Activated T-helper 1 cell treated with Interleukin-2 at 50 U/mL for 16 hours (primary cell): ENCODE measurements at regions not wholly inside any gene's neighbourhood (a gene's known extent, or its start where the extent isn't known, plus 50 kb on each side); places are given as distances from the start of the nearest gene placed in this dataset.

ENCODE experiments used
- DNase-seq: peaks from one replicate; pipeline ENCODE4 v3.0.0-alpha.2; 2020; ENCODE audit warnings: low read depth

DNA sequence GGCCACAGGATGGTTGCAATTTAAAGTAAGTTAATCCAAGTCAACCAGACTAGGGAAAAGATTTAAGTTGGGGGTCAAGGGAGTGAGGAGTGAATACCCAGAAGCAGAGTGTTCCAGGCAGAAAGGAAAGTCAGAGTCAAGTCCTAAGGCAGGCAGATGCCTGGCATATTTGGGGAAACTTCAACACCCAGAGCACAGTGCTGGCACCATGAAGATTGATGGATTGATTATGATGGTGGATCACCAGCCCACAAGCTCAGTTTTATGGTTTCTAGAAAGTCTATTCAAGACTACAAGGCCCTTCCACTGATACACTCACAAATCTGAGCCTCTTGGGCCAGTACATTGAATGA is 100.1 kb upstream of the DUSP10 start:
- DNase-seq: no peak

DNA sequence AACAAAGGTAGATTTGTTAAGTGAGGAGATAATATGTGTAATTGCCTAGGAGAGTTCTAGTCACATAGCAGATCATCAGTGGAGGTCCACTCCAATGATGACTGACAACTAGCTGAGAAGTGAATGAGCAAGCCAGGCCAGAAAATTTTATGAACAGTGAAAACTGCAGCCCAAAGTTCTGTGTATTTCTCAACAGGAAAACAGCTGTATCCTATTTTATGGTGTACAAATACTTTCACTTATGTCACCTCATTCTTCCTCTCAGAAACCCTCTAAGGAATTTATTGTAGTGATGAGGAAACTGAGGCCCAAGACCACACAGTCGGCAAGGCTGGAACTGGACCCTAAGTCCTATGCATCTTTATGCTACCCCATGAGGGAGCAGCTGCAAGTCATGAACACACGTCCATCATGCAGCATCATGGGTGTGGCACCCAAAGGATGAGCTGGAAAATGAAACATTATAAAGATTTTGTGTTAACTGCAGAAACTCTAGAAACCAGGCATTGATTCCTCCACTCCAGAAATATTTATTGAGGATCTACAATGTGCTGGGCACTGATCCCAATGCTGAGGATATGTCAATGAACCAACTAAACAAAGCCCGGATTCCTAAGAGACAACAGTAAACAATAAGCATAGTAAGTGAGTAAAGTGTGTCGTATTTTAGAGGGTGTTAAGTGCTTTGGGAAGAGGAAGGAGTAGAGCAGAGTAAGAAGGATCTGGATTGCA is 99.5 kb upstream of the DUSP10 start:
- DNase-seq: no peak

DNA sequence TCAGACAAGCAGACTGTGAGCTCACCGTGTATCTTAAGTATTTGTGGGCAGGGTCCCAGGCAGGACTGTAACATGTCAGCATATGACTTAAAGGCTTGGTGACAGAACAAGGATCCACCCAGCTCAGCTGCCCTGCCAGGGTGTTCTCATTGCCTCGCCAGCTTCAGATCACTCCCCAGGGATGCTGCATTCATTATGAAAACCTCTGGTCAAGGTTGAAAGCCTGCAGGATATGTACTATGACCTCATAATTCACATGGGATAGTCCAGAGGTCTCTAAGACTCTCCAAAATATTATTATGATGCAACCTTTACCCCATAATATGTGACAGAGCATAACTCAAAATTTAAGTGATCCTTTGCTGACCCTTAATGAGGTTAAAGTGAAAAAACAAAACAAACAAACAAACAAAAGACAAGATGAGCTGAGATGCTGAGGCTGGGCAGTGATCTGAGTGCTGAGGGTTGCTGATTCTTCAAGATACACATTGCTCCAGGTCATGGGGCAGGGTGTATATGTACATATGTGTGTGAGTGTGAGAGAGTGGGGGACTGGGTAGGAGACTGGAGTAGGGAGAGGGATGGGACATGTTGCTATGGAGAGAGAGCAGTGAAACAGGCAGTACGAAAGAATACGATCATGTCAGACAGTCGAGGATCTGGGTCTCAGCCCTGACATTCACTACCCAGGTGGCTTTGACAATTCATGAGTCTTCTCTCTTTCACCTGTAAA is 98.8 kb upstream of the DUSP10 start:
- no peak for DNase-seq

DNA sequence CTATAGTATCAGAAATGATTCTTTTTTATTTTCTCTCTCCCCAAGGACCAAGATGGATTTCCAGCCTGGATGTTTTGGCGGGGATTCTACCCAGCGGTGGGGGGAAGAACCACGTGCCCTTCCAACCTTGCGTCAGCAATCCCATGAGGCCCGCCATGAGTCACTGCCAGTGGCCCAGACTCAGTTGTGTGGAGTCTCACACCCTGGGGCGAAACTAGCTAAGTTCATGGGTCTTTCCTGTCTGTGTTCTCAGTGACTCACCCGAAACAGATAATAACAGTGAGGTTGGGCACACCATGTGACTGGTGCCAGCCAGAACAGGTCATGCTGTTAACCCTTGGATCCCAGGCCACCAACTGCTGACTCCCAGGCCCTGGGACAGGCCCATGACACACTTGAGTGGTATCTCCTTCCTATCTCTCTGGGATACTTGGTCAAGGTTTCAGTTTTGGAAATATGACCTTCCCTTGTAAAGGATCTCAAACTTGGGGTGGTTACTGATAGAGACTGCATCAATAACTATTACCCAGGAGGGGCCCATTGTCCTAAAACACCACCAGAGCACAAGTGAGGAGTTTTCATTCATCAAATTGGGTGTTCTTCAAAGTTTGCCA is 98.0 kb upstream of the DUSP10 start:
- peak; percentile 44 for DNase-seq

DNA sequence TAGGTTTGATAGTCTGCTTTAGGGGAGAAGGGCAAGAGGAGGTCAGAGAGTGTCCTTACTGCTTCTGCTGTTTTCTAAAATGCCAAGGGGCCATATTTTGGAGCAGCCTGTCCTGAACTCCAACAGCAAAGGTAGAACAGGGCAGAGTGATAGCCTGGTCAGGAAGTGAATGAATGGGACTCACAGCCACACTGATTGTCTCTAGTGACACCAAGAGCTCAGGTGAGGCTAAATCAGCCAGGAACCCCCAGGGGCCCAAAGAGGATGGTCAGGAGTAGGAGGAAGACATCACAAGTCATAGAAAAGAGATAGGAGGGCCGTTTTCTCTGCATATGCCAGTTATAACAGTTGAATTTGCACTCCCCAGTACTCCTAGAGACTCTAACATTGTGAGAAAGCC is 97.4 kb upstream of the DUSP10 start:
- DNase-seq: no peak

DNA sequence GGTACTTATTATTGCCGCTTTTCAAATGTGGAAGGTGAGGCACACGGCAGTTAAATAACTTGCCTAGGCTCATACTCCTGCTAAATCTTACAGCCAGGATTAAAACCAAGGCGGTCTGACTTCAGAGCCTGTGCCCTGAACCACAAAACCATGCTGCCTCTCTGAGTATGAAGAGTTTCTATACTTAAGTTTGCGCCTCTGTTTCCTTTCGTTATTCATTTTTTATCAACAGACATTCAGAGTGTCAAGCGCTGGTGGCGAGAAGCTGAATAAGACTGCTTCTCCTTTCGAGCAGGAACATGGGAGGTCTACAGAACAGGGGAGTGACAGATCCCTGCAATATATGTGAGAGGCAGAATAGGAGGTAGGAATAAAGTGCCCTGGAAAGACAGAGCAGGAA is 96.0 kb upstream of the DUSP10 start:
- DNase-seq: no peak

DNA sequence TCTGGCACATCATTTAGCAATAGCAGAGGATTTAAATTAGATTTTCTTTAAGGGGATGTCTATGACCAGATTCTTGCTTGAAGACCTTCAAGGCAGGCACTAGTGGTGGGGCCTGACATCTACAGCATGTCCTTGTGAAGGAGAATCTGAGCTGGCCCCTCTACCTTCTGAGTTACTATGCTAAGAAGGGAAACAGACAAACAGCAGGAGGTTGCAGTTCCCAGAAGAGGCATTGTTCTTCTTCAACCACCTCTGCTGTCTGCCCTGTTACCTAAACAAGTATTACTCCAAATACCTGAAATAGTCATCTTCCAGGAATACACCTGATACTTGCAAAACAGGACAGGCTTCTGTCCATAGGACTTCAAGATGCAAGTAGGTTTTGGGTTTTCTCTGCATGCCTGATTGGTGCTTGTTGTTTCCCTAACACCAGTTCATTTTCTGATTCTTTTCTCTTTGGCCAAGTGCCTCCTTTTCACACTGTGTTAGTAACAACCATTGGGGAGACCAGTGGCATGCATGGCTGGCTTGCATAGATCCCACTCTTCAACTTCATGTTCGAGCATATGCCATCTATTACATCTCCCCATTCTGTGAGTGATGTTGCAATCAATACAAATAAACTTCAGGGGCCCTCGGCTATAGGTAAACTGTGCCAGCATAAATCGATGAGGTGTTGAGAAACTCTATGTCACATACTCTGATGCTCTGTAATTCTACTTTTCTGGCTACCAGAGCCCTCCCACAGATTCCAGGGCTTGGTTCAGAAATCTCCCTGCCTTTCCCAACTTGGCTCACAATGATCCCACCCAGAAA is 93.0 kb upstream of the DUSP10 start:
- no peak for DNase-seq

DNA sequence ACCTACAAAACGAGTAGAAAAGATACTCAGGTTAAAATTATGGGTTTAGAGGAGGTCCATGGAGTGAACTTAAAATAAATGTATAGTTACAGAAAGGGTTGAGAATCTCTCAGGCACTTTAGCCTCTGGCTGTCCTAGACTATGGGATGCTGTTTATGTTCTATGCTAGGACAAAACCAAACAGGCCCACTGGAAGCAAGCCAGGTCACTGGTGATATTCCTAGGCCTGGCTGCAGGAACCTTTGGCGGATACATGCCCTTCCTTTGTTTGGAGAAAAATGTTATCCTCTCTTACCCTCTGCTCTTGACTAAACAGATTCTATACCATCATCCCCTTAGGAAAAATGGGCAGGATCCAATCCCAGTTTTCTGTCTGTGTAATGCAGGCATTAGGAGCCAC is 90.7 kb upstream of the DUSP10 start:
- no peak for DNase-seq

DNA sequence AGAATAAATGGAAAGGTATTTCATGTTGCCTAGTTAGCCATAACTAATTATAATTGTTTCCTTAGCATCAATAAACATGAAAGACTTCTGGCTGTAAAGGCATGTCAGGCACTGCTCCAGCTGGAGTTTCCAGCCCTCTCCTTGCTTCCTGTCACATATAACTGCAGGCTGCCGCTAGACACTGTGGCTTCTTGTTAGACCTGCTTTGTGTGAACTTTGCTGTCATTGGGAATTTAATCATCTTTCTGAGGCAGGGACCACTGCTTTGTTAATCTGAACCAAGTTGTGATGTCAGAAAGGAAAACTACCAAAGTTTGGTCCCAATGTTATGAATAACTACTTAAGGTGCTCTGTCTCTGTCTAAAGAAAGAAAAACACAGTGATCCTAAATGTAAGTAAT is 90.3 kb upstream of the DUSP10 start:
- no peak for DNase-seq

DNA sequence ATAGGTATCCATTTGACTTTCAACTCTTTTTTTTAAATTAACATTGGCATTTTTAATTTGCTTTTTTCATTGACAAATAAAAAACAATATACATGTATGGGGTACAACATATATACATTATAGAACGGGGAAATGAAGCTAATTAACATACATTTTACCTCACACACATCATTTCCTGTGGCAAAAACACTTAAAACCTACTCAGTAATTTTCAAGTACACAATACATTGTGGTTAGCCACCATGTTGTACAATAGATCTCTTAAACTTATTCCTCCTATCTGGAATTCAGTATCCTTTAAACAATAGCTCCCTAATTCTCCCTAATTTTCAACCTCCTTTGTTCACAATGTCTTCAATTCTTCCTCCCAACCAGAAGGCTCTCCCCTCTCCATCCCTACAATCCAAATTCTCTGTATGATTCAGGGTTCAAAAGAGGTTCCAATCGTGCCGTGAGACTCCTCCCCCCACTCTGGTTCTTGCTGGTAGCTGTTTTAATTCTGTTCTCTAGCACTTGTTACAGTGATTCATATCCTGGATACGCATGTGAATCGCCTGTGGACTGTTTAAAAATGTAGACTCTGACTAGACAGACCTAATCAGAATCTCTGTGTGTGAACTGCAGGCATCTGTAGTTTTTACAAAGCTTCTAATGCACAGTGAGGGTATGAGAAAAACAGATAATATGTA is 87.6 kb upstream of the DUSP10 start:
- peak; percentile 14 for DNase-seq

DNA sequence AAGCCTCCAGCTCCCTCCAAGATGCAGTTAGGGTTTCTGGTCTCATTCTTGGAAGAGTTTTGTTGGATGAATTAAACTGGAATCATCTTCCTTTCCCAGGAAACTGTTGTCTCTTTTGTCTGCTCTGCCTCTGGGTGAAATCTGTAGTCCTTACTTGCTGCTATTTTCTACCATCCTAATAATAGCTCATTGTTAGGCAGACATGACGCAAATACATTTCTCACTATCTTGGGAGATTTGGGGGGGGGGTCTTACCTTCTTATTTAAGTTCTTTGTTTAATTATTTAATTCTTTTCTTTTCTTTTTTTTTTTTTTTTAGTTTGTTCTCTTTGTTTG is 85.4 kb upstream of the DUSP10 start:
- no peak for DNase-seq

DNA sequence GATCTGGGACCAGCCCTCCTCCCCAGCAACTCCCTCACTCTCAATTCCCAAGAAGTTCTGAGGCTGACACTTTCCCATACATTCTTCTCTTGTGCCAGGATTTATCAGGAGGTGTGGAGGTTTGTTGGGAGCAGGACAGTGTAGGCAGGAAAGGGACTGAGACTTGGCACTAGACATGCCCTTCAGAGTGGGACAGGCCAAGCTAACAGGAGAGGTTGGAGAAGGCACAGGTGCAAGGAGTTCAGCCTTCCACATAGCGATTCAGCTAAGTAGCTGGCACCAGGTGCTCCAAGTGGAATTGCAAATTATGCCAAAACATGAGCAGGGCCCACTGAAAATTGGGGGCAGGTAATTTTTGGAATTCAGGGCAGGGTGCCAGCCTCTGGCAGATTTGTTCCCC is 83.0 kb upstream of the DUSP10 start:
- no peak for DNase-seq

DNA sequence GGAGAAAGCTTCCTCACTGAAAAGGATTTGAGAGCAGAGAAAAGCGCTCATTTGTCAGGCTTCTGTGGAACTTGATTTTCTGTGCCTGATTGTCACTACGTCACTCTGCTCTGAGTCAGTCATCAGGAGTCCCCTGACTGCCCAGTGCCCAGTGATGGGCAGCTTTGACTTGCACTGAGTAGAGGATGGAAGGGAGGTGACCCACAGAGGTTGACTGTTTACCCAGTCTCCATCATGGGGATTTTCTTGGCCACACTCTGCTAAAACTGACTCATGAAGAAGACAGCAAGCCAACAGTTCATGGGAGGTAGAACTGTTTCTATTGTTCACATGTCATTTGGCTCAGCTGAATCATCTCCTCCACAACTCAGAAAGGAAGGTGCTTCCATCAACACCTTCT is 82.1 kb upstream of the DUSP10 start:
- DNase-seq: no peak

DNA sequence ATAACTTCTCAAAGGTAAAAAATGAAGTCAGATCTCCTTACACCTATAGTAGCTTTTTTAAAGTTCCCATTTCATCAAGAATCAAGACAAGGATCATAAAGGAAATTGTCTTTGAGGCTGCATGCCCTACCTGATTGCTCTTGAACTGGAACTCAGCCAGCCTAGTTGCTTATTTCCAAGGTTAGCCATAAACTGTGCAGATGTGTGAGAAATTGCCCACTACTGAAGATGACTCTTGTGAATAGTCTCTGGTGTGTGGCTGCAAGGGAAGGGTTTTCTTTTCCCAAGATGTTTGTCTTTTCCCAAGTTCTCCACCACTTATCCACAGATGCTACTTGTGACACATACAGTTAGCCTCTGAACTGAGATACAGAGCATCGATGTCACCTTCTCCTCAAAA is 81.7 kb upstream of the DUSP10 start:
- no peak for DNase-seq

DNA sequence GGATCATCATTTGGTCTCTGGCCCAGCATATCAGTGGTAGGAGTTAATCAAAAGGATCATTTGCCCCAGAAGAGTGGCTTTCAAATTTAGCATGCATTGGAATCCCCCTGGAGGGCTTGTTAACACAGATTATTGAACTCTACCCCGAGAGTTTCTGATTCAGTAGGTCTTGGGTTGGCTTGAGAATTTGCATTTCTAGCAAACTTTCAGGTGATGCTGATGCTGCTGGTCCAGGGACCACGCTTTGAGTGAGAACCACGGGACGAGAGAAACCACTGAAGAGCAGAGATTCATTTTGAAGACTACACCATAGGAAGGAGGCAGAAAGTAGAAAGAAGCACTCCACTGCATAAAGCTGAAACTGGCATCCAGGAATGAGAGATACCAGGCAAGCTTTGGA is 81.3 kb upstream of the DUSP10 start:
- no peak for DNase-seq

DNA sequence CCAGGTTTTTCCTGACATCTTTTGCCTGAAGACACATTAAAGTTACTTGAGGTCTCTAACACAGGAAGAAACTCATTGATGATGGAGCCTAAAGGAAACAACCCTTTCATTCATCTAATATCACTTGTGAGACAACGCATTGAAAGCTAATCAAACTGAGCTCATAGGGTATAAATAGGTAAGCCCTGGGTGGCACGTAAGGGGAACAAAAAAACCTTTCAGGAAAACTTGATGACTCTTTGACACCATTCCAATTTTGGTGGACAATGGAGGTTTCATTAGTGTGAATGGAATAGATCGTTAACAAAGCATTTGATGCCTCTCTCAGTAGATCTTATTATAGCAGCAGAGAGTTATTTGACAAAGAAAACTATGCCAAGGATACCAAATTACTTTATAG is 80.7 kb upstream of the DUSP10 start:
- DNase-seq: no peak

DNA sequence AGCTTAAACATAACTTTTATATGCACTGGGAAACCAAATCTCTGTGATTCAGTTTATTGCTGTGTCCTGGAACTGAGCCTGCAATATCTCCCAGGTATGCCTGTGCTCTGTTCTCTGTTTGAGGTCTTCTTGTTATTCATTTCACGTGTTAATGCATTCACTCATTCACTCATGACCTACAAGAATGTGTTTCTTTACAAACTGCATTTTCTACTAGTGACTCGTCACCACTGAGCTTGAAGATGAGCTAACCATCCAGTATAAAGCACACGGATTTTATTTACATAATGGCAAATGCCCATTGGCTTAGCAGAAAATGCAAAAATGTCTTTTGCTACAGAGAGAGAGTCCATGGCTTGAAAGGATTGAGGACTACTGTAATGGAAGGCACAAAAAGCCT is 75.0 kb upstream of the DUSP10 start:
- DNase-seq: no peak

DNA sequence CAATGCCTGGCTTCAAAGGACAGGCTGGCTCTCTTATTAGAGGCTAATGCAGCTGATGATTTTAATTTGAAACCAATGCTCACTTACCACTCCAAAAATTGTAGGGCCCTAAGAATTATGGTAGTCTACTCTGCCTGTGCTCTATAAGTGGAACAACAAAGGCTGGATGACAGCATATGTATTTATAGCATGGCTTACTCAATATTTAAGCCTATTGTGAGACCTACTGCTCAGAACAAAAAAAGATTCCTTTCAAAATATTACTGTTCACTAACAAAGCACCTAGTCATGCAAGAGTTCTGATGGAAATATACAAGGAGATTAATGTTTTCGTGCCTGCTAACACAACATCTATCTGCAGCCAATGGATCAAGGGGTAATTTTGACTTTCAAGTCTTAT is 73.8 kb upstream of the DUSP10 start:
- no peak for DNase-seq

DNA sequence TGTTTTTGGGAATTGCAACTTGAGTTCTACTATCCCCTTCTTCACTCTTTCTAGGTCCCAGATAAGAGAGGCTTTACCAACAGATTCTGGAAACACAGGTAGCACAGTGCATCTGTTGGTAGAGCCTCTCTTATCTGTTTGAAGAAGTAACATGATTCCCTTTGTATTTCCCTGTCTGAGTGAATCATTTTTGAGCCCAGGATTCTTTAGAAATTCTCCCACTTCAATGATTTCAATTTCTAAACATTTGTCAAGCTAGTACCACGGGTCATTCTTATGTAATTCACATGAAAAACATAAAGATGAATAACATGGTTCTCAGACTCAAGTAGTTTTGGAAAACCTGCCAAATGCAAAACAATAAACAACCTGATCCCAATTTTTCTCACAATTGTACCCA is 72.0 kb upstream of the DUSP10 start:
- DNase-seq: no peak

DNA sequence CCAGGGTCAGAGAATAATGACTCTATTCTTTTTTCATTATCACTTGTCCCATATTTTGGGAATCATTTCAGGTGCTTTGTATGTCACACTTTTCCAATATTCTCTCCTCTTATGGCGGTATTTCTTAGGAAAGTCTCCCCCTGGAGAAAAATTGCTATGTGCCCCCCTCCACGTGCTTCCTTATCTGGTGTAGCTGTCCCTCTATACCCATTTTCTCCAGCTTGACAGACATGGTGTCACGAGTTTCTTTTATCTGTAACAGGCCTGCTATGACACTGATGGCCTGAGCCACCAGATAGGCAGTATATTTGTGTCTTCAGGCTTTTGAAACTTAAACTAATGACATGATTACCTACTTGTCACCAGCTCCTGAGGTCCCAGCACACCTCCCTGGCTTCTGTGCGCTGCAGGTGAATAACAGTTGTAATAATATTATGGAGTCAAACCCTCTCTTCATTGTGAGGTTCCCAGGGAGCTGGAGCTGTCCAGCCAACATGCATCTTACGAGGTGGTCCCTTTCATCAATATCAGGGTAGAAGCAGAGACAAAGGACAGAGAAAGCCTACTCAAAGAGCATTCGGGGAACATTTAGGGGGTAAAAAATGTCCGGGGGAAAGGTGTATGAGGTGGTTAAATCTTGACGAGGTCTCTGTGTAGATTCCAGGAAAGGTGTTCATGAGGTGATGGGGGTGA is 71.2 kb upstream of the DUSP10 start:
- no peak for DNase-seq

DNA sequence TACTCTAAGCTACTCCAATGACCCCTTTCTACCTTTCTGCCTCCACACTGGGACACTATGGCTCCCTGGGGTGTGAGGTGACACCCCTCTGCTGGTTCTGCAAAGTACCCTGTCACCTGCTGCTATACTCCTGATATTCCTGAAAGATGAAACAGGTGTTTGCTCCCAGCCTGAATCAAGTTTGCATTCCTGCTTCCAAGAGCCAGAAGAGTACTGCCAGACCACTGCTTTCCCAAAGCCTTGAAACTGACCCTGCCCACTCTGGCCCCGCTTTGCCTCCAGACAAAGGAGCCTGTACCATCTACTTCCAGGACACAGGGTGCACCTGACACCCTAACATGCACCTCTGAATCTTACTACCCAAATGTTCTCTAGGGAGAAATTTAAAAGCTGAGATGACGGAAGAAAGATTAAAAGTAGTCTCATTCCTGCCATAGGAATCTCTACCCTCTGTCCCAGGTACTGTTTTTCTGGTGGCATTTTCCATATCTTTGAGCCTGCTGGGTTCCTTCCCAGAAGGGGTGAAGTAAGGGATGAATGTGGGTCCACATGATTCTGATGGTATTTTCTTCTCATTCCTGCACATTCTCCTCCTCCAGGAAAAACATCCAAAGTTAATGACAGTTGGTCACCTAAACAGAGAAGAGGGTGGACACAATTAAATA is 70.3 kb upstream of the DUSP10 start:
- no peak for DNase-seq
